OCI-LY3 (cell line): ENCODE measurements at regions not wholly inside any gene's neighbourhood (a gene's known extent, or its start where the extent isn't known, plus 50 kb on each side); places are given as distances from the start of the nearest gene placed in this dataset.

ENCODE experiments used
- CTCF ChIP-seq: fragments of 200-600, 300-600 bp; sonication (generic); IDR thresholded peaks from 2 replicates; pipeline ENCODE4 v1.5.1; 2014; ENCODE audit warnings: antibody characterized with exemption, low read length, low read depth
- EZH2phosphoT487 ChIP-seq: fragments of 200-600 bp; shearing (Covaris generic); IDR thresholded peaks from 2 replicates; pipeline ENCODE4 v1.6.1; 2018; ENCODE audit warnings: antibody characterized with exemption, mixed run types, low read depth

GRCh38 chr3:8218353-8218940, 283.2 kb upstream of the LMCD1 start:
- TF ChIP-seq CTCF (no peak), EZH2phosphoT487 (no peak)
